K562 (cell line): ENCODE measurements at regions not wholly inside any gene's neighbourhood (a gene's known extent, or its start where the extent isn't known, plus 50 kb on each side); places are given as distances from the start of the nearest gene placed in this dataset.

ENCODE experiments used
- ATAC-seq: fragments of 200-7000 bp; cut with Tn5 transposase; 3 replicates; pipeline ENCODE4 v1.9.1; 2020; ENCODE audit warnings: moderate library complexity
- BruUV-seq: library from RNA; stranded (reverse); fragments of 400-500 nt; replicated peaks from 2 replicates; lab custom pipeline; 2021; lab: Mats Ljungman, UMichigan
- CTCF ChIA-PET: fragments of 300-600 bp; formaldehyde crosslinking; extraction: SDS; loops from one replicate; lab custom pipeline; 2021; ENCODE audit warnings: low intra/inter-chr PET ratio; lab: Yijun Ruan, JAX
- POLR2A ChIA-PET: fragments of 300-600, 350-650 bp; sonication (Branson Sonifier 250); formaldehyde crosslinking; extraction: SDS; loops from one replicate; lab custom pipeline; 2021; ENCODE audit warnings: antibody characterized with exemption, inconsistent platforms; lab: Yijun Ruan, JAX
- DNase-seq, 4 experiments: peaks; one replicate each; pipeline versions ENCODE4 v3.0.0 to v3.0.0-alpha.2; 2011 to 2018; ENCODE audit warnings: low spot score in 3 of 4, mixed read lengths in 3 of 4; ENCODE audit errors: extremely low read depth in 1 of 4
- FAIRE-seq: peaks from 2 replicates; lab custom pipeline; 2011; peaks lifted over from hg19 to GRCh38; lab: Jason Lieb, UNC
- H2AFZ ChIP-seq: 2 replicates; pipeline ENCODE4 v1.6.0; 2011; ENCODE audit warnings: low read depth, low read length, control low read depth, inconsistent platforms
- H3K27ac ChIP-seq: fragments of 200-600 bp; 3 replicates; pipeline ENCODE4 v1.8.0; 2011; ENCODE audit warnings: low read depth, mild to moderate bottlenecking, control low read depth, inconsistent platforms, low read length, moderate library complexity, mixed read lengths; ENCODE audit errors: extremely low read depth
- H3K27me3 ChIP-seq, 2 experiments: fragments of 300-600 bp in 1 of 2; 2 replicates in 1 of 2; 3 replicates in 1 of 2; pipeline versions ENCODE4 v1.6.0 to v1.8.0; 2011; ENCODE audit warnings: inconsistent platforms in 2 of 2, low read length in 2 of 2, mild to moderate bottlenecking in 1 of 2, mixed read lengths in 1 of 2, moderate library complexity in 1 of 2; ENCODE audit not compliant: control insufficient read depth in 2 of 2, insufficient read depth in 2 of 2
- H3K36me3 ChIP-seq: fragments of 300-600 bp; 3 replicates; pipeline ENCODE4 v1.8.0; 2011; ENCODE audit warnings: mild to moderate bottlenecking, low read length, inconsistent platforms; ENCODE audit not compliant: control insufficient read depth, insufficient read depth
- H3K4me1 ChIP-seq, 2 experiments: fragments of 200-600 bp in 1 of 2; replicated peaks in 1 of 2; 2 replicates in 1 of 2; 3 replicates in 1 of 2; pipeline versions ENCODE4 v1.5.1 to v1.8.0; 2011; ENCODE audit warnings: inconsistent platforms in 2 of 2, low read length in 2 of 2, mild to moderate bottlenecking in 1 of 2, mixed read lengths in 1 of 2, moderate library complexity in 1 of 2; ENCODE audit not compliant: control insufficient read depth in 2 of 2, insufficient read depth in 2 of 2
- H3K4me2 ChIP-seq: 2 replicates; pipeline ENCODE4 v1.6.1; 2011; ENCODE audit warnings: low read length, control low read depth, inconsistent platforms, mixed read lengths; ENCODE audit not compliant: insufficient read depth
- H3K4me3 ChIP-seq: fragments of 200-600 bp; sonication (generic), shearing (Covaris generic); 2 replicates; pipeline ENCODE4 v1.5.1; 2016; ENCODE audit warnings: control low read depth, inconsistent platforms
- H3K79me2 ChIP-seq: fragments of 200-600 bp; 3 replicates; pipeline ENCODE4 v1.8.0; 2011; ENCODE audit warnings: low read length, inconsistent platforms; ENCODE audit not compliant: control insufficient read depth, insufficient read depth
- H3K9ac ChIP-seq, 2 experiments: 2 replicates each; pipeline versions ENCODE4 v1.6.0 to v1.6.1; 2011; ENCODE audit warnings: low read depth in 2 of 2, low read length in 2 of 2, control low read depth in 1 of 2, inconsistent platforms in 1 of 2, mild to moderate bottlenecking in 1 of 2, mixed read lengths in 1 of 2; ENCODE audit not compliant: insufficient read depth in 1 of 2
- H3K9me1 ChIP-seq: one replicate; pipeline ENCODE4 v1.6.0; 2011; ENCODE audit warnings: inconsistent platforms, mild to moderate bottlenecking, low read length, moderate library complexity; ENCODE audit not compliant: control insufficient read depth, insufficient read depth
- H3K9me3 ChIP-seq: replicated peaks from 2 replicates; pipeline ENCODE4 v1.5.1; 2011; ENCODE audit warnings: low read depth, low read length, inconsistent platforms; ENCODE audit not compliant: control insufficient read depth, insufficient read depth
- H4K20me1 ChIP-seq: replicated peaks from 2 replicates; pipeline ENCODE4 v1.6.1; 2011; ENCODE audit warnings: low read length, inconsistent platforms, mixed read lengths; ENCODE audit not compliant: control insufficient read depth, insufficient read depth
- ATF7 ChIP-seq: fragments of 450-650 bp; IDR thresholded peaks from 2 replicates; pipeline ENCODE4 v1.7.1; 2014; ENCODE audit warnings: mild to moderate bottlenecking, moderate library complexity
- HNRNPK ChIP-seq: fragments of 200-400 bp; formaldehyde crosslinking; IDR thresholded peaks from one replicate; pipeline ENCODE4 v1.6.1; 2018; ENCODE audit warnings: mild to moderate bottlenecking, low read depth, low read length; ENCODE audit not compliant: poor library complexity, severe bottlenecking
- MTA2 ChIP-seq: fragments of 450-650 bp; IDR thresholded peaks from 2 replicates; pipeline ENCODE4 v1.6.1; 2016; ENCODE audit warnings: low read depth
- PHF20 ChIP-seq: fragments of 450-650 bp; IDR thresholded peaks from 2 replicates; pipeline ENCODE4 v1.6.1; 2018; ENCODE audit not compliant: partially characterized antibody
- POLR2G ChIP-seq: fragments of 200-400 bp; formaldehyde crosslinking; IDR thresholded peaks from 2 replicates; pipeline ENCODE4 v1.6.1; 2017; ENCODE audit warnings: low read depth, mild to moderate bottlenecking, antibody characterized with exemption, low read length, moderate library complexity
- SNRNP70 ChIP-seq: fragments of 200-400 bp; formaldehyde crosslinking; optimal IDR thresholded peaks from 2 replicates; pipeline ENCODE3; 2017; ENCODE audit warnings: low read depth, low read length
- TOE1 ChIP-seq, 2 experiments: fragments of 450-650 bp in 1 of 2; sonication (generic) in 1 of 2; formaldehyde crosslinking in 1 of 2; IDR thresholded peaks; 2 replicates each; pipeline versions ENCODE4 v1.7.1 to v1.8.0; 2016 to 2022; ENCODE audit warnings: borderline replicate concordance in 2 of 2, mild to moderate bottlenecking in 2 of 2, antibody characterized with exemption in 1 of 2, inconsistent platforms in 1 of 2, low read depth in 1 of 2, missing genetic modification reagents in 1 of 2, moderate library complexity in 1 of 2
- WGBS: fragments of 100-300 bp; shearing (Covaris generic); methylation state at CpG from one replicate; pipeline ENCODE4 v1.1.6; 2016; ENCODE audit warnings: low coverage, mixed read lengths; ENCODE audit not compliant: insufficient coverage; ENCODE audit errors: missing lambda C conversion rate; 5-methylcytosine and 5-hydroxymethylcytosine counted together
- in situ Hi-C: fragments of 300-500 bp; cut with MboI; formaldehyde crosslinking; loops from 4 replicates; pipeline ENCODE4 v1.15.0; 2018; ENCODE audit warnings: inconsistent platforms, mixed read lengths
- intact Hi-C: fragments of 100-400 bp; cut with micrococcal nuclease; formaldehyde crosslinking; loops from 2 replicates; pipeline ENCODE4 v1.14.2; 2022
- TF ChIP-seq, protein P1 (sequence below): sonication (generic); formaldehyde crosslinking; IDR thresholded peaks from 2 replicates; pipeline ENCODE4 v1.8.1; 2023; ENCODE audit warnings: mild to moderate bottlenecking, missing genetic modification reagents
- TF ChIP-seq, protein P2 (sequence below), 2 experiments: IDR thresholded peaks; 2 replicates each; pipeline ENCODE4 v1.6.1; 2011; ENCODE audit warnings: borderline replicate concordance in 1 of 2, control low read depth in 1 of 2, low read depth in 1 of 2, low read length in 1 of 2, mild to moderate bottlenecking in 1 of 2, mixed read lengths in 1 of 2, moderate library complexity in 1 of 2; ENCODE audit not compliant: insufficient read depth in 1 of 2, insufficient read length in 1 of 2, poor library complexity in 1 of 2, severe bottlenecking in 1 of 2; ENCODE audit errors: extremely low read depth in 1 of 2

DNA sequence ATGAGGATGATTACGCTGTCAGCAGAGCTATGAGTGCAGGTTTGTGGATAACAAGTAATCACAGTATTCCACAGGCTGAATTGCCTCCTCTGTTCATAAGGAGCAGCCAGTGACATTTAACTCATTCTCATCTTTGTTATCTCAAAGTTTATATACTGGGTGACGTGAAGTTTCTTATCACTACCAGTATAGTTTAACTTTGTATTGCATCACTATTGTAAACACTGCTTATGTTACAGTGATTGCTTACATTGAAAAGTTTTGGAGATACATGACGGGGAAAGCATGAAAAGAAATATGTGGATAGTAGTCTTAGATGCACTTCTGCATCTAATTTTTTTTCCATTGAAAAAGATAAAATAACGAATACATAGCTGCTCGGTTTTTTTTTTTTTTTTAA is 429.7 kb downstream of the VGLL3 start (continued):
- TF ChIP-seq, protein P1, sequence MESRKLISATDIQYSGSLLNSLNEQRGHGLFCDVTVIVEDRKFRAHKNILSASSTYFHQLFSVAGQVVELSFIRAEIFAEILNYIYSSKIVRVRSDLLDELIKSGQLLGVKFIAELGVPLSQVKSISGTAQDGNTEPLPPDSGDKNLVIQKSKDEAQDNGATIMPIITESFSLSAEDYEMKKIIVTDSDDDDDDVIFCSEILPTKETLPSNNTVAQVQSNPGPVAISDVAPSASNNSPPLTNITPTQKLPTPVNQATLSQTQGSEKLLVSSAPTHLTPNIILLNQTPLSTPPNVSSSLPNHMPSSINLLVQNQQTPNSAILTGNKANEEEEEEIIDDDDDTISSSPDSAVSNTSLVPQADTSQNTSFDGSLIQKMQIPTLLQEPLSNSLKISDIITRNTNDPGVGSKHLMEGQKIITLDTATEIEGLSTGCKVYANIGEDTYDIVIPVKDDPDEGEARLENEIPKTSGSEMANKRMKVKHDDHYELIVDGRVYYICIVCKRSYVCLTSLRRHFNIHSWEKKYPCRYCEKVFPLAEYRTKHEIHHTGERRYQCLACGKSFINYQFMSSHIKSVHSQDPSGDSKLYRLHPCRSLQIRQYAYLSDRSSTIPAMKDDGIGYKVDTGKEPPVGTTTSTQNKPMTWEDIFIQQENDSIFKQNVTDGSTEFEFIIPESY (CRISPR knock-in tag), result no peak
- TF ChIP-seq TOE1 (IDR thresholded peaks at IDR 0.05; ENCODE audit: borderline replicate concordance), result no peak
- TF ChIP-seq TOE1 (CRISPR knock-in tag; IDR thresholded peaks at IDR 0.05; ENCODE audit: borderline replicate concordance, low read depth), result no peak

DNA sequence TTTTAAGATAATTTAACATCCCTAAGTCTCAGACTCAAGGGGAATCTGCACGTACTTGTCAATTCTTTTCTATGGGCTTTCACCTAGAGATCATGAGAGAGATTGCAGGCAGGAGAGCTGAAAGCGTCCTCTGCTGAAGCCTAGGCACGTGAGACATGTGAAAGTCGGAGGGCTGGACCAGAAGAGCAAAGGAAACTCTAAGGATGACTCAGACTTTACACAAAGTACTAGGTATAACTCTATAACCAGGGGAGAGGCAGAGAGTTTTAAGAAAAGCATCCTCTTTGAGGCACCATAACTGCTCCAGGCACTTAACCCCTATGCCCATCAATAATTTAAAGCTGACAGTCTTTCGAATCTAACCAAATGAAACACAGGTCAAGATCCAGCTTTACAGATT is 436.6 kb downstream of the VGLL3 start:
- Histone ChIP-seq H3K9ac (no peak overlapping the region), H3K4me2 (no peak overlapping the region), H2AFZ (no peak overlapping the region), H3K79me2 (no peaks in the 10 kb centered on the region), H3K9me1 (no peaks in the 10 kb centered on the region), H4K20me1 (no peaks in the 10 kb centered on the region), H3K27ac (no peak overlapping the region), H3K9me3 (no peaks in the 10 kb centered on the region), H3K4me3 (no peak overlapping the region), H3K4me1 (no peaks in the 10 kb centered on the region), H3K36me3 (no peaks in the 10 kb centered on the region), H3K27me3 (no peaks in the 10 kb centered on the region)
- in situ Hi-C loops, result no loop called here
- 3% methylated on average over 5 of the region's 5 CpGs for WGBS
- ATAC-seq (no peak), FAIRE-seq (no peak), DNase-seq (no peak)
- ChIA-PET CTCF (no interaction called here), POLR2A (no interaction called here)
- TF ChIP-seq SNRNP70 (no peak), MTA2 (no peak), POLR2G (no peak), ATF7 (no peak), HNRNPK (no peak), PHF20 (no peak)
- TF ChIP-seq, protein P2, sequence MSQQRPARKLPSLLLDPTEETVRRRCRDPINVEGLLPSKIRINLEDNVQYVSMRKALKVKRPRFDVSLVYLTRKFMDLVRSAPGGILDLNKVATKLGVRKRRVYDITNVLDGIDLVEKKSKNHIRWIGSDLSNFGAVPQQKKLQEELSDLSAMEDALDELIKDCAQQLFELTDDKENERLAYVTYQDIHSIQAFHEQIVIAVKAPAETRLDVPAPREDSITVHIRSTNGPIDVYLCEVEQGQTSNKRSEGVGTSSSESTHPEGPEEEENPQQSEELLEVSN (IDR thresholded peaks at IDR 0.05; ENCODE audit: borderline replicate concordance in 1 of 2, extremely low read depth in 1 of 2, insufficient read depth in 1 of 2, insufficient read length in 1 of 2, low read depth in 1 of 2, low read length in 1 of 2, poor library complexity in 1 of 2, severe bottlenecking in 1 of 2), result no peak
- intact Hi-C loops, result no loop called here
- BruUV-seq, result no TSS peak
